MM.1S (cell line): ENCODE measurements at regions not wholly inside any gene's neighbourhood (a gene's known extent, or its start where the extent isn't known, plus 50 kb on each side); places are given as distances from the start of the nearest gene placed in this dataset.
"Not testable (repeated sequence)": the region's sequence is repeated elsewhere in the genome, so short reads cannot be mapped to it uniquely, and the experiment has no call there.

Experiments
- EZH2 ChIP-seq: fragments of 300-600 bp; sonication (generic); optimal IDR thresholded peaks from 2 replicates; pipeline ENCODE3; 2017; ENCODE audit warnings: low read depth, mild to moderate bottlenecking, antibody characterized with exemption, low read length, mixed read lengths
- TF ChIP-seq, protein P1 (sequence below): fragments of 300-600 bp; sonication (generic); IDR thresholded peaks from 2 replicates; pipeline ENCODE4 v1.5.1; 2016; ENCODE audit warnings: antibody characterized with exemption, low read length, mixed read lengths

- TF ChIP-seq EZH2: not testable (repeated sequence)
- TF ChIP-seq, protein P1, sequence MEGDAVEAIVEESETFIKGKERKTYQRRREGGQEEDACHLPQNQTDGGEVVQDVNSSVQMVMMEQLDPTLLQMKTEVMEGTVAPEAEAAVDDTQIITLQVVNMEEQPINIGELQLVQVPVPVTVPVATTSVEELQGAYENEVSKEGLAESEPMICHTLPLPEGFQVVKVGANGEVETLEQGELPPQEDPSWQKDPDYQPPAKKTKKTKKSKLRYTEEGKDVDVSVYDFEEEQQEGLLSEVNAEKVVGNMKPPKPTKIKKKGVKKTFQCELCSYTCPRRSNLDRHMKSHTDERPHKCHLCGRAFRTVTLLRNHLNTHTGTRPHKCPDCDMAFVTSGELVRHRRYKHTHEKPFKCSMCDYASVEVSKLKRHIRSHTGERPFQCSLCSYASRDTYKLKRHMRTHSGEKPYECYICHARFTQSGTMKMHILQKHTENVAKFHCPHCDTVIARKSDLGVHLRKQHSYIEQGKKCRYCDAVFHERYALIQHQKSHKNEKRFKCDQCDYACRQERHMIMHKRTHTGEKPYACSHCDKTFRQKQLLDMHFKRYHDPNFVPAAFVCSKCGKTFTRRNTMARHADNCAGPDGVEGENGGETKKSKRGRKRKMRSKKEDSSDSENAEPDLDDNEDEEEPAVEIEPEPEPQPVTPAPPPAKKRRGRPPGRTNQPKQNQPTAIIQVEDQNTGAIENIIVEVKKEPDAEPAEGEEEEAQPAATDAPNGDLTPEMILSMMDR: not testable (repeated sequence)
Observed at GRCh38 chr5:152102908-152103307, 178.3 kb upstream of the GLRA1 start.
